Memory B cell (primary cell): ENCODE measurements at regions not wholly inside any gene's neighbourhood (a gene's known extent, or its start where the extent isn't known, plus 50 kb on each side); places are given as distances from the start of the nearest gene placed in this dataset.

ENCODE experiments used
- ATAC-seq: fragments of 150-1000 bp; cut with Tn5 transposase; 2 replicates; pipeline ENCODE4 v1.10.0; 2021; ENCODE audit warnings: low read depth, mild to moderate bottlenecking, moderate library complexity
- DNase-seq, 2 donors: peaks; one replicate each; pipeline ENCODE4 v3.0.0; 2022; ENCODE audit warnings: low spot score in 2 of 2
- H3K27ac Mint-ChIP-seq: one replicate; pipeline ENCODE4 v1.8.0; 2022; ENCODE audit warnings: mild to moderate bottlenecking, moderate library complexity, mixed read lengths
- H3K27me3 Mint-ChIP-seq: one replicate; pipeline ENCODE4 v1.8.0; 2022; ENCODE audit warnings: mixed read lengths
- H3K36me3 Mint-ChIP-seq: one replicate; pipeline ENCODE4 v1.8.0; 2022; ENCODE audit warnings: mild to moderate bottlenecking, mixed read lengths
- H3K4me1 Mint-ChIP-seq: one replicate; pipeline ENCODE4 v1.8.0; 2022; ENCODE audit warnings: mixed read lengths
- H3K4me3 Mint-ChIP-seq: one replicate; pipeline ENCODE4 v1.8.0; 2022; ENCODE audit warnings: mild to moderate bottlenecking, moderate library complexity, mixed read lengths
- H3K9me3 Mint-ChIP-seq: one replicate; pipeline ENCODE4 v1.8.0; 2022; ENCODE audit warnings: mixed read lengths

- Mint-ChIP-seq H3K4me3 (peak overlapping the region; percentile 100), H3K27me3 (no peaks in the 10 kb centered on the region), H3K9me3 (no peaks in the 10 kb centered on the region), H3K4me1 (peaks cover 18% of the 10 kb centered on the region), H3K36me3 (peaks cover 11% of the 10 kb centered on the region), H3K27ac (peak overlapping the region; percentile 97)
- DNase-seq = peak; percentile 60 to 61
- ATAC-seq = peak; percentile 65
Measured at GRCh38 chr13:50082426-50083281, 67.4 kb downstream of the KCNRG start.

DNA sequence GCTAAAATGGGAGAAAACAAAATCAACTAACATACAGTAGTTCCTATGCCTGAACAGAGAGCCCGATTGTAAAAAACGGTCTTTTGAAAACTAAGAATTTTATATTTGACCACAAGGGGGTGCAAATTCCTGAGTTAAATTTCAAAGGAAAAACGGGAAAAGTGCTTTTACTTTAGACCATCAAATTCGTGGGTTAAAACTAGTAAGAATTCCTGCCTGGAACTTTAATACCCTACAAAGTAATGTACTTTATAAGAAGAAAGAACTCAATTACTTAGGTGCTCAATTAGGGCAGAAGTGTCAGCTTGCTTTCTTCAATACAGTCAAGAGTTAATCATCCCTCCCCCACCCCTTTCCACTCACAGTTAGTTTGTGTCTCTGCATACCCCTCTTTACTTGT, 69.8 kb downstream of the KCNRG start:
- Mint-ChIP-seq H3K27me3 (no peaks in the 10 kb centered on the region), H3K4me3 (no peak overlapping the region), H3K36me3 (peaks cover 11% of the 10 kb centered on the region), H3K9me3 (no peaks in the 10 kb centered on the region), H3K4me1 (peaks cover 12% of the 10 kb centered on the region), H3K27ac (no peak overlapping the region)
- no peak for ATAC-seq
- DNase-seq = peak in 1 of 2 donors; percentile 18

GRCh38 chr13:50089633-50090032, 74.4 kb downstream of the KCNRG start:
- H3K27ac Mint-ChIP-seq = no peak overlapping the region
- no peaks in the 10 kb centered on the region for H3K9me3 Mint-ChIP-seq
- H3K4me3 Mint-ChIP-seq = no peak overlapping the region
- no peaks in the 10 kb centered on the region for H3K27me3 Mint-ChIP-seq
- ATAC-seq (no peak), DNase-seq (no peak)
- peaks cover 6% of the 10 kb centered on the region for H3K4me1 Mint-ChIP-seq
- H3K36me3 Mint-ChIP-seq = peaks cover 7% of the 10 kb centered on the region

GRCh38 chr13:50090211-50090610, 75.0 kb downstream of the KCNRG start:
- Mint-ChIP-seq H3K27ac (no peak overlapping the region), H3K4me1 (peaks cover 6% of the 10 kb centered on the region), H3K4me3 (no peak overlapping the region), H3K36me3 (peaks cover 7% of the 10 kb centered on the region), H3K9me3 (no peaks in the 10 kb centered on the region), H3K27me3 (no peaks in the 10 kb centered on the region)
- ATAC-seq (no peak), DNase-seq (no peak)

- Mint-ChIP-seq H3K4me3 (no peak overlapping the region), H3K4me1 (peaks cover 9% of the 10 kb centered on the region), H3K27me3 (no peaks in the 10 kb centered on the region), H3K9me3 (peaks cover 10% of the 10 kb centered on the region), H3K27ac (no peak overlapping the region), H3K36me3 (peaks cover 14% of the 10 kb centered on the region)
- ATAC-seq = no peak
- no peak for DNase-seq
Measured at GRCh38 chr13:50094615-50095293, 79.5 kb downstream of the KCNRG start.

- Mint-ChIP-seq H3K36me3 (peaks cover 18% of the 10 kb centered on the region), H3K9me3 (peaks cover 10% of the 10 kb centered on the region), H3K27ac (no peak overlapping the region), H3K27me3 (no peaks in the 10 kb centered on the region), H3K4me1 (peaks cover 18% of the 10 kb centered on the region), H3K4me3 (no peak overlapping the region)
- ATAC-seq (no peak), DNase-seq (no peak)
Measured at GRCh38 chr13:50098693-50099092, 83.4 kb downstream of the KCNRG start.

DNA sequence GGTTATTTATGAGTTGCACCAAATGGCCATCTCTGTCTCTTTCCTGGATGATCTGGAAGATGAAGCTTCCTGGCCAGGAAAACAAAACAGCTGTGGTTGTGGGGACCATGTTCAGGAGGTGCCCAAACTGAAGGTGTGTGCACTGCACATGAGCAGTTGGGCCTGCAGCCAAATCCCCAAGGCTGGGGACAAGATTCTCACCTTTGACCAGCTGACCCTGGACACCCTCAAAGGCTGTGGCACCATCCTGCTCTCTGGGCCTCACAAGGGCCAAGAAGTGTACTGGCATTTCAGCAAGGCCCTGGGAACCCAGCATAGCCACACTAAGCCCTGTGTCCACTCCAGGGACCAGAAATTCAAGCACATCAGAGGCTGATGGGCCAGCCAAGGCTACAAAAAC, 84.2 kb downstream of the KCNRG start:
- ATAC-seq (no peak), DNase-seq (no peak)
- Mint-ChIP-seq H3K36me3 (peaks cover 21% of the 10 kb centered on the region), H3K27me3 (no peaks in the 10 kb centered on the region), H3K27ac (no peak overlapping the region), H3K9me3 (peaks cover 10% of the 10 kb centered on the region), H3K4me3 (no peak overlapping the region), H3K4me1 (peaks cover 22% of the 10 kb centered on the region)

GRCh38 chr13:50101590-50101989, 86.3 kb downstream of the KCNRG start:
- no peak for ATAC-seq
- Mint-ChIP-seq H3K27me3 (no peaks in the 10 kb centered on the region), H3K4me3 (no peak overlapping the region), H3K27ac (no peak overlapping the region), H3K4me1 (peaks cover 35% of the 10 kb centered on the region), H3K9me3 (peaks cover 10% of the 10 kb centered on the region), H3K36me3 (peaks cover 27% of the 10 kb centered on the region)
- no peak for DNase-seq

DNA sequence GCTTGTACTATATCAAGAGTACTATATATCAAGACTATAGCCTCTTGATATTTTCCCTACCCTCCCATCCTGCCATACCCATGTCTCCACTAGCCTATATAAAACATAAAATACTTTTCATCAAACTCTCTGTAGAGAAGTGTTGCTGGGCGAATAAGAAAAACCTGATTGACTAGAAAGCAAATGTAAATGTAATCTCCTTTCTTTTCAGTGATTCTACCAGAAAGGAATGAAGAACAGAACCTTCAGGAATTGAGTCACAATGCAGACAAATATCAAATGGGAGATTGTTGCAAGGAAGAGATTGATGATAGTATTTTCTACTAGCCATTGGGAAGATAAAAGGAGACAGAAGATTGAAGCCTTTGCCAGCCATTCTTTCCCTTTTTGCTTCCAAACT, 89.2 kb downstream of the KCNRG start:
- H3K27ac Mint-ChIP-seq = peak overlapping the region; percentile 61
- H3K36me3 Mint-ChIP-seq = peaks cover 13% of the 10 kb centered on the region
- ATAC-seq = no peak
- no peak for DNase-seq
- H3K4me3 Mint-ChIP-seq = no peak overlapping the region
- no peaks in the 10 kb centered on the region for H3K9me3 Mint-ChIP-seq
- peaks cover 37% of the 10 kb centered on the region for H3K4me1 Mint-ChIP-seq
- no peaks in the 10 kb centered on the region for H3K27me3 Mint-ChIP-seq

DNA sequence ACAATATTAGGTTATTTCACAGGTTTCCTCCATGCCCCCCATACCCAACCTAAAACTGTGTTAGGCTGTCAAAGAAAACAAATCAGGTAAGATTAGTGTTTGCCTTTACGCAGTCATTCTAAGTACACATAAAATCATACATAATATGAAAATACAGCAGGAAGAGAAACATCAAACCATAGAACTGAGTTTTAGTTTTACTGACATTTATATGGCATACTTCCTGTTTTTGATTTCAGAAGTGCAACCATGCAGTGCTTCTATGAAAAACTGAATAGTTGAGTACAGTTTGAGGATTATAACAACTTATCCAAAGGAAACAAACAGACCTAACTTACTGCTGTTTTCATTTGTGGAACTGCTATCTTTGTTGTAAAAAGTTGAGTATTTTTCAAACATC, 91.3 kb downstream of the KCNRG start:
- H3K4me3 Mint-ChIP-seq = peak overlapping the region; percentile 81
- peaks cover 41% of the 10 kb centered on the region for H3K4me1 Mint-ChIP-seq
- no peak for DNase-seq
- H3K27me3 Mint-ChIP-seq = no peaks in the 10 kb centered on the region
- H3K36me3 Mint-ChIP-seq = peaks cover 13% of the 10 kb centered on the region
- ATAC-seq = peak; percentile 97
- no peaks in the 10 kb centered on the region for H3K9me3 Mint-ChIP-seq
- peak overlapping the region; percentile 97 for H3K27ac Mint-ChIP-seq

DNA sequence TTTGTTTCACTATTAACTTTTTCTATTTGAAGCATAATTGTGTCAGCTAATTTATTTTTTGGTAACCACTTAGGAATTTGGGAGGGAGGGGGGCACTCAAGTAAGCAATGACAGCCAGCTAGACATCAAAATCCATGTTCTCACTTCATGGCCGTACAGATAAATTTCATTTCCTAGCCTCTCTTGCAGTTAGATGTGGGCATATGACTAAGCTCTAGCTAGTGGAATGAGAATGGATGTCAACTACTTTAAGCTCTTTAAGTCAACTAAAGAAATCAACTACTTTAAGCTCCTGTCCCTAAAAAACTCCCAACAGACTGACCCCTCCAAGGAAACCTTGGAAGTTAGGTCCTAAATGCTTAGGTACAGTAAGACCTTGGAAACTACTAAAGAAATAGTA, 92.0 kb downstream of the KCNRG start:
- DNase-seq = no peak
- Mint-ChIP-seq H3K36me3 (peaks cover 8% of the 10 kb centered on the region), H3K27me3 (no peaks in the 10 kb centered on the region), H3K27ac (peak overlapping the region; percentile 97), H3K9me3 (no peaks in the 10 kb centered on the region), H3K4me3 (peak overlapping the region; percentile 81), H3K4me1 (peaks cover 38% of the 10 kb centered on the region)
- ATAC-seq = no peak

- H3K36me3 Mint-ChIP-seq = peaks cover 5% of the 10 kb centered on the region
- no peaks in the 10 kb centered on the region for H3K9me3 Mint-ChIP-seq
- DNase-seq = no peak
- H3K27me3 Mint-ChIP-seq = no peaks in the 10 kb centered on the region
- no peak overlapping the region for H3K4me3 Mint-ChIP-seq
- no peak for ATAC-seq
- H3K27ac Mint-ChIP-seq = no peak overlapping the region
- H3K4me1 Mint-ChIP-seq = peaks cover 7% of the 10 kb centered on the region
Measured at GRCh38 chr13:50114961-50115360, 99.7 kb downstream of the KCNRG start.

- Mint-ChIP-seq H3K4me3 (no peak overlapping the region), H3K36me3 (peaks cover 6% of the 10 kb centered on the region), H3K4me1 (peaks cover 9% of the 10 kb centered on the region), H3K9me3 (no peaks in the 10 kb centered on the region), H3K27ac (no peak overlapping the region), H3K27me3 (no peaks in the 10 kb centered on the region)
- ATAC-seq (no peak), DNase-seq (no peak)
Measured at GRCh38 chr13:50115695-50116094, 100.5 kb downstream of the KCNRG start.

DNA sequence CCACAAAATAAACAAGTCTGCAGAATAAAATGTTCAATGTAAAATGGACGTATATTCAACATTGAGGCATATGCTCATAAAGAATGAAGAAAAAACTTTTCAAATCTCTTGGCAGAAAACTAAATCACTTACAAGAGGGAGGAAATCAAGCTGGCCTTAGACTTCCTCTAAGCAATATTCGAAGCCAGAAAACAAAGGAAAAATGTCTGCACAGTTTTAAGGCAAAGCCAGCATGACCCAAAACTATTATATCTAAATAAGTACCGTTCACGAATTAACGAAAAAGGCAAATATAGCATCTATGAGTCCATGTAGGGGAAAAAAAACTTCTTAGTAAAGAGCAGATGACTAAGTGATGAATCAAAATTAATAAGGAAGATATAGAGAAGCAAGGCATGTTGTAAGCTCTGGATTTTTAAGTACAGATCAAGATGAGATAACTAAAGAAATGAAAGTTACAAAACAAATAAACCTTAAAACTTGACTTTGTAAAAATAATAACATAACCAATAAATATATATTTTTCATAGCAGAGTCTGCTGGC, 101.3 kb downstream of the KCNRG start:
- Mint-ChIP-seq H3K4me3 (no peak overlapping the region), H3K9me3 (no peaks in the 10 kb centered on the region)
- ATAC-seq = no peak

More for the DNA sequence above, 101.3 kb downstream of the KCNRG start:
- Mint-ChIP-seq H3K27ac (no peak overlapping the region), H3K36me3 (peaks cover 7% of the 10 kb centered on the region), H3K27me3 (no peaks in the 10 kb centered on the region), H3K4me1 (peaks cover 9% of the 10 kb centered on the region)
- DNase-seq = no peak
